ENCODE measurements at regions not wholly inside any gene's neighbourhood (a gene's known extent, or its start where the extent isn't known, plus 50 kb on each side); places are given as distances from the start of the nearest gene placed in this dataset.
"Not testable (repeated sequence)": the region's sequence is repeated elsewhere in the genome, so short reads cannot be mapped to it uniquely, and the experiment has no call there.

- DNase-seq (no peak), ATAC-seq (no peak)
- no peak overlapping the region for H3K27ac ChIP-seq
- no peak for TF ChIP-seq CTCF (IDR thresholded peaks at IDR 0.05)
- H3K36me3 ChIP-seq: no peaks in the 10 kb centered on the region
- H3K4me1 ChIP-seq: no peaks in the 10 kb centered on the region
- intact Hi-C loops (cut with DNase I): no loop called here
- no peak overlapping the region for H3K4me3 ChIP-seq
- H3K27me3 ChIP-seq: no peaks in the 10 kb centered on the region
- H3K9me3 ChIP-seq: peaks cover 0 to 43% of the 10 kb centered on the region in 2 donors
Observed at GRCh38 chr13:108070491-108070890, 144.8 kb downstream of the LIG4 start.

GRCh38 chr13:108069521-108070210, 145.7 kb downstream of the LIG4 start:
- intact Hi-C loops (cut with DNase I): no loop called here
- Histone ChIP-seq H3K4me1 (no peaks in the 10 kb centered on the region), H3K36me3 (no peaks in the 10 kb centered on the region), H3K27me3 (no peaks in the 10 kb centered on the region), H3K9me3 (peaks cover 0 to 40% of the 10 kb centered on the region in 2 donors), H3K4me3 (no peak overlapping the region), H3K27ac (no peak overlapping the region)
- ATAC-seq: peak; percentile 90
- no peak for DNase-seq
- TF ChIP-seq CTCF (IDR thresholded peaks at IDR 0.05): no peak

GRCh38 chr13:108064372-108064771, 151.0 kb downstream of the LIG4 start:
- intact Hi-C loops (cut with DNase I): not testable (repeated sequence)

GRCh38 chr13:108060111-108060510, 155.2 kb downstream of the LIG4 start:
- Histone ChIP-seq H3K36me3 (no peaks in the 10 kb centered on the region), H3K9me3 (peaks cover 0 to 16% of the 10 kb centered on the region in 2 donors), H3K27me3 (no peaks in the 10 kb centered on the region), H3K4me3 (no peak overlapping the region), H3K4me1 (no peaks in the 10 kb centered on the region), H3K27ac (no peak overlapping the region)
- no peak for TF ChIP-seq CTCF (IDR thresholded peaks at IDR 0.05)
- intact Hi-C loops (cut with DNase I): no loop called here
- DNase-seq (no peak), ATAC-seq (no peak)

More at GRCh38 chr13:108064372-108064771, 151.0 kb downstream of the LIG4 start:
- not testable (repeated sequence) for H3K4me3 ChIP-seq, DNase-seq, H3K4me1 ChIP-seq, H3K36me3 ChIP-seq, H3K27ac ChIP-seq, H3K27me3 ChIP-seq, ATAC-seq
- H3K9me3 ChIP-seq: peaks cover 0 to 38% of the 10 kb centered on the region in 2 donors

GRCh38 chr13:108056278-108056677, 159.1 kb downstream of the LIG4 start:
- DNase-seq (no peak), ATAC-seq (no peak)
- H3K4me3 ChIP-seq: no peak overlapping the region
- H3K27me3 ChIP-seq: no peaks in the 10 kb centered on the region
- TF ChIP-seq CTCF (IDR thresholded peaks at IDR 0.05): no peak
- no peaks in the 10 kb centered on the region for H3K36me3 ChIP-seq
- no peaks in the 10 kb centered on the region for H3K9me3 ChIP-seq
- intact Hi-C loops (cut with DNase I): no loop called here
- no peaks in the 10 kb centered on the region for H3K4me1 ChIP-seq
- no peak overlapping the region for H3K27ac ChIP-seq

- intact Hi-C loops (cut with DNase I): no loop called here
- H3K4me3 ChIP-seq: no peak overlapping the region
- no peak for TF ChIP-seq CTCF (IDR thresholded peaks at IDR 0.05)
- H3K4me1 ChIP-seq: no peaks in the 10 kb centered on the region
- H3K27ac ChIP-seq: no peak overlapping the region
- H3K27me3 ChIP-seq: no peaks in the 10 kb centered on the region
- H3K36me3 ChIP-seq: no peaks in the 10 kb centered on the region
- DNase-seq (no peak), ATAC-seq (peak; percentile 34)
- H3K9me3 ChIP-seq: no peaks in the 10 kb centered on the region
Observed at GRCh38 chr13:108049211-108049610, 166.1 kb downstream of the LIG4 start.

Data from left lung (tissue), 4 donors.